ENCODE measurements at regions not wholly inside any gene's neighbourhood (a gene's known extent, or its start where the extent isn't known, plus 50 kb on each side); places are given as distances from the start of the nearest gene placed in this dataset.
A peak's percentile ranks its signal among the peaks of the same experiment; 100 is the strongest.

- no peaks in the 10 kb centered on the region for H3K27me3 ChIP-seq
- H3K4me3 ChIP-seq: no peak overlapping the region
- H3K27ac ChIP-seq: no peak overlapping the region
- H3K9me2 ChIP-seq (replicated peaks; ENCODE audit: insufficient read depth): no peaks in the 10 kb centered on the region
- H3K79me2 ChIP-seq: no peaks in the 10 kb centered on the region
- no peak for DNase-seq (ENCODE audit: low spot score)
- H3K36me3 ChIP-seq (replicated peaks; ENCODE audit: insufficient read depth, low read depth): no peaks in the 10 kb centered on the region
- H3K9me3 ChIP-seq (ENCODE audit: low read depth): no peaks in the 10 kb centered on the region
- WGBS (ENCODE audit: low lambda C conversion rate, missing lambda C conversion rate): 90% methylated on average over 2 of the region's 2 CpGs
- TF ChIP-seq EZH2 (IDR thresholded peaks at IDR 0.05; ENCODE audit: borderline replicate concordance) (no peak), EZH2phosphoT487 (IDR thresholded peaks at IDR 0.05; ENCODE audit: low read depth, severe bottlenecking, unreplicated experiment) (no peak), CTCF (IDR thresholded peaks at IDR 0.05; ENCODE audit: poor library complexity) (no peak)
- no peak overlapping the region for H2AFZ ChIP-seq
- no peaks in the 10 kb centered on the region for H4K20me1 ChIP-seq (ENCODE audit: insufficient read depth, poor library complexity, severe bottlenecking)
- peak overlapping the region; percentile 34 for H3K4me2 ChIP-seq
- H3K4me1 ChIP-seq (ENCODE audit: insufficient read depth): peaks cover 12% of the 10 kb centered on the region
Measured at GRCh38 chr10:81042647-81043046, 504.9 kb downstream of the SH2D4B start.

DNA sequence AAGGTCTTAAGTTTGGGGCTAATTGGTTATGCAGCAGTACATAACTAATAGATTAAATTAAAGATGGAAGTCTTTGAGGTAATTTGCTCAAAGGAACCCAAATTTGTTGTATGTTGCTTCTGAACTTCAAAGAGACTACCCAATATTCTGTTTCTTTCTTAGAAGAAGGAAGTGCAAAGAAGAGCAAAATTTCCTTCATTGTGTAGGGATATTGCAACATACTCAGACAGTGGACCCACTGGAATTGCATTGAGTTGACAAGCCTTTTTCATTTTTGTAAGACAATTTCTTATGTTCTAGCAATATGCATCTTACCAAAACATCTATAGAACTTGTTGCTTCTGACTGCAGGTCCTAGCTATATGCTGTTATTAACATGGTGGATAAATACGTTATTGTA, 527.8 kb downstream of the SH2D4B start:
- WGBS (ENCODE audit: low lambda C conversion rate, missing lambda C conversion rate): 89% methylated on average over 1 of the region's 1 CpG

GRCh38 chr10:81068460-81068859, 530.8 kb downstream of the SH2D4B start:
- H4K20me1 ChIP-seq (ENCODE audit: insufficient read depth, poor library complexity, severe bottlenecking): no peaks in the 10 kb centered on the region
- no peak for DNase-seq (ENCODE audit: low spot score)
- WGBS (ENCODE audit: low lambda C conversion rate, missing lambda C conversion rate): 61% methylated on average over 3 of the region's 3 CpGs
- H3K27me3 ChIP-seq: no peaks in the 10 kb centered on the region
- H3K9me2 ChIP-seq (replicated peaks; ENCODE audit: insufficient read depth): no peaks in the 10 kb centered on the region
- TF ChIP-seq CTCF (IDR thresholded peaks at IDR 0.05; ENCODE audit: poor library complexity): no peak
- no peak for TF ChIP-seq EZH2 (IDR thresholded peaks at IDR 0.05; ENCODE audit: borderline replicate concordance)
- TF ChIP-seq EZH2phosphoT487 (IDR thresholded peaks at IDR 0.05; ENCODE audit: low read depth, severe bottlenecking, unreplicated experiment): no peak
- no peaks in the 10 kb centered on the region for H3K79me2 ChIP-seq
- no peaks in the 10 kb centered on the region for H3K4me1 ChIP-seq (ENCODE audit: insufficient read depth)
- H3K36me3 ChIP-seq (replicated peaks; ENCODE audit: insufficient read depth, low read depth): no peaks in the 10 kb centered on the region
- H2AFZ ChIP-seq: no peak overlapping the region
- no peak overlapping the region for H3K4me2 ChIP-seq
- H3K4me3 ChIP-seq: no peak overlapping the region
- no peak overlapping the region for H3K27ac ChIP-seq
- no peaks in the 10 kb centered on the region for H3K9me3 ChIP-seq (ENCODE audit: low read depth)

More for the DNA sequence above, 527.8 kb downstream of the SH2D4B start:
- no peak overlapping the region for H3K4me2 ChIP-seq
- H3K79me2 ChIP-seq: no peaks in the 10 kb centered on the region
- H3K4me3 ChIP-seq: no peak overlapping the region
- H3K4me1 ChIP-seq (ENCODE audit: insufficient read depth): no peaks in the 10 kb centered on the region
- H3K27ac ChIP-seq: no peak overlapping the region
- H4K20me1 ChIP-seq (ENCODE audit: insufficient read depth, poor library complexity, severe bottlenecking): no peaks in the 10 kb centered on the region
- H3K9me3 ChIP-seq (ENCODE audit: low read depth): no peaks in the 10 kb centered on the region
- no peak for TF ChIP-seq CTCF (IDR thresholded peaks at IDR 0.05; ENCODE audit: poor library complexity)
- no peak for TF ChIP-seq EZH2 (IDR thresholded peaks at IDR 0.05; ENCODE audit: borderline replicate concordance)
- TF ChIP-seq EZH2phosphoT487 (IDR thresholded peaks at IDR 0.05; ENCODE audit: low read depth, severe bottlenecking, unreplicated experiment): no peak
- no peaks in the 10 kb centered on the region for H3K36me3 ChIP-seq (replicated peaks; ENCODE audit: insufficient read depth, low read depth)
- no peak for DNase-seq (ENCODE audit: low spot score)
- no peak overlapping the region for H2AFZ ChIP-seq
- H3K9me2 ChIP-seq (replicated peaks; ENCODE audit: insufficient read depth): no peaks in the 10 kb centered on the region
- H3K27me3 ChIP-seq: no peaks in the 10 kb centered on the region
